GM23338 (cell line): ENCODE measurements at regions not wholly inside any gene's neighbourhood (a gene's known extent, or its start where the extent isn't known, plus 50 kb on each side); places are given as distances from the start of the nearest gene placed in this dataset.

ENCODE experiments used
- CREB1 ChIP-seq: fragments of 250-450 bp; sonication (Bioruptor Pico); IDR thresholded peaks from 2 replicates; pipeline ENCODE4 v1.5.0; 2020; ENCODE audit warnings: low read depth, mild to moderate bottlenecking, moderate library complexity
- EZH2 ChIP-seq: fragments of 200-600 bp; sonication (generic); IDR thresholded peaks from one replicate; pipeline ENCODE4 v1.8.0; 2017; ENCODE audit warnings: antibody characterized with exemption, mild to moderate bottlenecking, low read depth; ENCODE audit not compliant: unreplicated experiment
- EZH2phosphoT487 ChIP-seq: fragments of 200-600 bp; sonication (generic); IDR thresholded peaks from one replicate; pipeline ENCODE4 v1.8.1; 2018; ENCODE audit warnings: antibody characterized with exemption; ENCODE audit not compliant: unreplicated experiment
- JUNB ChIP-seq: IDR thresholded peaks from one replicate; pipeline ENCODE4 v1.6.1; 2016; ENCODE audit warnings: antibody characterized with exemption; ENCODE audit not compliant: unreplicated experiment
- POLR2AphosphoS5 ChIP-seq: IDR thresholded peaks from 2 replicates; pipeline ENCODE4 v1.6.1; 2016; ENCODE audit warnings: antibody characterized with exemption, low read depth
- ZNF331 ChIP-seq: fragments of 250-450 bp; sonication (Bioruptor Pico); IDR thresholded peaks from 2 replicates; pipeline ENCODE4 v1.5.0; 2020; ENCODE audit warnings: low read depth, mild to moderate bottlenecking, moderate library complexity
- TF ChIP-seq, protein P1 (sequence below), 2 experiments: fragments of 200-600 bp in 1 of 2; sonication (generic) in 1 of 2; conservative IDR thresholded peaks; 2 replicates each; pipeline versions ENCODE4 v1.5.1 to v1.6.1; 2016 to 2017; ENCODE audit warnings: antibody characterized with exemption in 2 of 2, low read depth in 2 of 2, mild to moderate bottlenecking in 2 of 2, moderate library complexity in 1 of 2
- TF ChIP-seq, protein P2 (sequence below): IDR thresholded peaks from one replicate; pipeline ENCODE4 v1.6.1; 2018; ENCODE audit warnings: antibody characterized with exemption; ENCODE audit not compliant: unreplicated experiment
- TF ChIP-seq, protein P3 (sequence below): IDR thresholded peaks from 2 replicates; pipeline ENCODE4 v1.6.1; 2016; ENCODE audit warnings: antibody characterized with exemption
- TF ChIP-seq, protein P4 (sequence below): fragments of 250-450 bp; sonication (Bioruptor Pico); IDR thresholded peaks from 2 replicates; pipeline ENCODE4 v1.5.0; 2020; ENCODE audit warnings: mild to moderate bottlenecking, moderate library complexity

DNA sequence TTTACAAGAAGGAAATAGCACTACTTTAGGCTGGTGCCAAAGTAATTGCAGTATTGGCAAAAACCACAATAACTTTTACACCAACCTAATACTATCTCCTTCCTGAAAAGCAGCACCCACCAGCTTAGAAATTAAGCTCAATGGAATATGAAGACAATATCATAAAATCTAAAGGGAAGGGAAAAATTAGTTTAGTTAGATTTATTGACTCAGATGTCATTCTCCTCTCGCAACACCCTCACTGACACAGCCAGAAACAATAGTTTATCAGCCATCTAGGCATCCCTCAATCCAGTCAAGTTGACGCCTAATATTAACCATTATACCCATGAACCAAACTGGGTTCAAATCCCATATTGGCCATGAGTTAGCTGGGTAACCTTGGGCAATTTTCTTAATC lies 820.4 kb upstream of the EPHA5 start:
- TF ChIP-seq, protein P1, sequence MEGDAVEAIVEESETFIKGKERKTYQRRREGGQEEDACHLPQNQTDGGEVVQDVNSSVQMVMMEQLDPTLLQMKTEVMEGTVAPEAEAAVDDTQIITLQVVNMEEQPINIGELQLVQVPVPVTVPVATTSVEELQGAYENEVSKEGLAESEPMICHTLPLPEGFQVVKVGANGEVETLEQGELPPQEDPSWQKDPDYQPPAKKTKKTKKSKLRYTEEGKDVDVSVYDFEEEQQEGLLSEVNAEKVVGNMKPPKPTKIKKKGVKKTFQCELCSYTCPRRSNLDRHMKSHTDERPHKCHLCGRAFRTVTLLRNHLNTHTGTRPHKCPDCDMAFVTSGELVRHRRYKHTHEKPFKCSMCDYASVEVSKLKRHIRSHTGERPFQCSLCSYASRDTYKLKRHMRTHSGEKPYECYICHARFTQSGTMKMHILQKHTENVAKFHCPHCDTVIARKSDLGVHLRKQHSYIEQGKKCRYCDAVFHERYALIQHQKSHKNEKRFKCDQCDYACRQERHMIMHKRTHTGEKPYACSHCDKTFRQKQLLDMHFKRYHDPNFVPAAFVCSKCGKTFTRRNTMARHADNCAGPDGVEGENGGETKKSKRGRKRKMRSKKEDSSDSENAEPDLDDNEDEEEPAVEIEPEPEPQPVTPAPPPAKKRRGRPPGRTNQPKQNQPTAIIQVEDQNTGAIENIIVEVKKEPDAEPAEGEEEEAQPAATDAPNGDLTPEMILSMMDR (conservative IDR thresholded peaks at IDR 0.05; ENCODE audit: low read depth in 2 of 2) = no peak
- no peak for TF ChIP-seq EZH2
- no peak for TF ChIP-seq POLR2AphosphoS5
- no peak for TF ChIP-seq EZH2phosphoT487
- TF ChIP-seq, protein P2, sequence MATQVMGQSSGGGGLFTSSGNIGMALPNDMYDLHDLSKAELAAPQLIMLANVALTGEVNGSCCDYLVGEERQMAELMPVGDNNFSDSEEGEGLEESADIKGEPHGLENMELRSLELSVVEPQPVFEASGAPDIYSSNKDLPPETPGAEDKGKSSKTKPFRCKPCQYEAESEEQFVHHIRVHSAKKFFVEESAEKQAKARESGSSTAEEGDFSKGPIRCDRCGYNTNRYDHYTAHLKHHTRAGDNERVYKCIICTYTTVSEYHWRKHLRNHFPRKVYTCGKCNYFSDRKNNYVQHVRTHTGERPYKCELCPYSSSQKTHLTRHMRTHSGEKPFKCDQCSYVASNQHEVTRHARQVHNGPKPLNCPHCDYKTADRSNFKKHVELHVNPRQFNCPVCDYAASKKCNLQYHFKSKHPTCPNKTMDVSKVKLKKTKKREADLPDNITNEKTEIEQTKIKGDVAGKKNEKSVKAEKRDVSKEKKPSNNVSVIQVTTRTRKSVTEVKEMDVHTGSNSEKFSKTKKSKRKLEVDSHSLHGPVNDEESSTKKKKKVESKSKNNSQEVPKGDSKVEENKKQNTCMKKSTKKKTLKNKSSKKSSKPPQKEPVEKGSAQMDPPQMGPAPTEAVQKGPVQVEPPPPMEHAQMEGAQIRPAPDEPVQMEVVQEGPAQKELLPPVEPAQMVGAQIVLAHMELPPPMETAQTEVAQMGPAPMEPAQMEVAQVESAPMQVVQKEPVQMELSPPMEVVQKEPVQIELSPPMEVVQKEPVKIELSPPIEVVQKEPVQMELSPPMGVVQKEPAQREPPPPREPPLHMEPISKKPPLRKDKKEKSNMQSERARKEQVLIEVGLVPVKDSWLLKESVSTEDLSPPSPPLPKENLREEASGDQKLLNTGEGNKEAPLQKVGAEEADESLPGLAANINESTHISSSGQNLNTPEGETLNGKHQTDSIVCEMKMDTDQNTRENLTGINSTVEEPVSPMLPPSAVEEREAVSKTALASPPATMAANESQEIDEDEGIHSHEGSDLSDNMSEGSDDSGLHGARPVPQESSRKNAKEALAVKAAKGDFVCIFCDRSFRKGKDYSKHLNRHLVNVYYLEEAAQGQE = no peak
- TF ChIP-seq, protein P3, sequence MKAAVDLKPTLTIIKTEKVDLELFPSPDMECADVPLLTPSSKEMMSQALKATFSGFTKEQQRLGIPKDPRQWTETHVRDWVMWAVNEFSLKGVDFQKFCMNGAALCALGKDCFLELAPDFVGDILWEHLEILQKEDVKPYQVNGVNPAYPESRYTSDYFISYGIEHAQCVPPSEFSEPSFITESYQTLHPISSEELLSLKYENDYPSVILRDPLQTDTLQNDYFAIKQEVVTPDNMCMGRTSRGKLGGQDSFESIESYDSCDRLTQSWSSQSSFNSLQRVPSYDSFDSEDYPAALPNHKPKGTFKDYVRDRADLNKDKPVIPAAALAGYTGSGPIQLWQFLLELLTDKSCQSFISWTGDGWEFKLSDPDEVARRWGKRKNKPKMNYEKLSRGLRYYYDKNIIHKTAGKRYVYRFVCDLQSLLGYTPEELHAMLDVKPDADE = no peak
- no peak for TF ChIP-seq JUNB
- no peak for TF ChIP-seq CREB1
- TF ChIP-seq, protein P4, sequence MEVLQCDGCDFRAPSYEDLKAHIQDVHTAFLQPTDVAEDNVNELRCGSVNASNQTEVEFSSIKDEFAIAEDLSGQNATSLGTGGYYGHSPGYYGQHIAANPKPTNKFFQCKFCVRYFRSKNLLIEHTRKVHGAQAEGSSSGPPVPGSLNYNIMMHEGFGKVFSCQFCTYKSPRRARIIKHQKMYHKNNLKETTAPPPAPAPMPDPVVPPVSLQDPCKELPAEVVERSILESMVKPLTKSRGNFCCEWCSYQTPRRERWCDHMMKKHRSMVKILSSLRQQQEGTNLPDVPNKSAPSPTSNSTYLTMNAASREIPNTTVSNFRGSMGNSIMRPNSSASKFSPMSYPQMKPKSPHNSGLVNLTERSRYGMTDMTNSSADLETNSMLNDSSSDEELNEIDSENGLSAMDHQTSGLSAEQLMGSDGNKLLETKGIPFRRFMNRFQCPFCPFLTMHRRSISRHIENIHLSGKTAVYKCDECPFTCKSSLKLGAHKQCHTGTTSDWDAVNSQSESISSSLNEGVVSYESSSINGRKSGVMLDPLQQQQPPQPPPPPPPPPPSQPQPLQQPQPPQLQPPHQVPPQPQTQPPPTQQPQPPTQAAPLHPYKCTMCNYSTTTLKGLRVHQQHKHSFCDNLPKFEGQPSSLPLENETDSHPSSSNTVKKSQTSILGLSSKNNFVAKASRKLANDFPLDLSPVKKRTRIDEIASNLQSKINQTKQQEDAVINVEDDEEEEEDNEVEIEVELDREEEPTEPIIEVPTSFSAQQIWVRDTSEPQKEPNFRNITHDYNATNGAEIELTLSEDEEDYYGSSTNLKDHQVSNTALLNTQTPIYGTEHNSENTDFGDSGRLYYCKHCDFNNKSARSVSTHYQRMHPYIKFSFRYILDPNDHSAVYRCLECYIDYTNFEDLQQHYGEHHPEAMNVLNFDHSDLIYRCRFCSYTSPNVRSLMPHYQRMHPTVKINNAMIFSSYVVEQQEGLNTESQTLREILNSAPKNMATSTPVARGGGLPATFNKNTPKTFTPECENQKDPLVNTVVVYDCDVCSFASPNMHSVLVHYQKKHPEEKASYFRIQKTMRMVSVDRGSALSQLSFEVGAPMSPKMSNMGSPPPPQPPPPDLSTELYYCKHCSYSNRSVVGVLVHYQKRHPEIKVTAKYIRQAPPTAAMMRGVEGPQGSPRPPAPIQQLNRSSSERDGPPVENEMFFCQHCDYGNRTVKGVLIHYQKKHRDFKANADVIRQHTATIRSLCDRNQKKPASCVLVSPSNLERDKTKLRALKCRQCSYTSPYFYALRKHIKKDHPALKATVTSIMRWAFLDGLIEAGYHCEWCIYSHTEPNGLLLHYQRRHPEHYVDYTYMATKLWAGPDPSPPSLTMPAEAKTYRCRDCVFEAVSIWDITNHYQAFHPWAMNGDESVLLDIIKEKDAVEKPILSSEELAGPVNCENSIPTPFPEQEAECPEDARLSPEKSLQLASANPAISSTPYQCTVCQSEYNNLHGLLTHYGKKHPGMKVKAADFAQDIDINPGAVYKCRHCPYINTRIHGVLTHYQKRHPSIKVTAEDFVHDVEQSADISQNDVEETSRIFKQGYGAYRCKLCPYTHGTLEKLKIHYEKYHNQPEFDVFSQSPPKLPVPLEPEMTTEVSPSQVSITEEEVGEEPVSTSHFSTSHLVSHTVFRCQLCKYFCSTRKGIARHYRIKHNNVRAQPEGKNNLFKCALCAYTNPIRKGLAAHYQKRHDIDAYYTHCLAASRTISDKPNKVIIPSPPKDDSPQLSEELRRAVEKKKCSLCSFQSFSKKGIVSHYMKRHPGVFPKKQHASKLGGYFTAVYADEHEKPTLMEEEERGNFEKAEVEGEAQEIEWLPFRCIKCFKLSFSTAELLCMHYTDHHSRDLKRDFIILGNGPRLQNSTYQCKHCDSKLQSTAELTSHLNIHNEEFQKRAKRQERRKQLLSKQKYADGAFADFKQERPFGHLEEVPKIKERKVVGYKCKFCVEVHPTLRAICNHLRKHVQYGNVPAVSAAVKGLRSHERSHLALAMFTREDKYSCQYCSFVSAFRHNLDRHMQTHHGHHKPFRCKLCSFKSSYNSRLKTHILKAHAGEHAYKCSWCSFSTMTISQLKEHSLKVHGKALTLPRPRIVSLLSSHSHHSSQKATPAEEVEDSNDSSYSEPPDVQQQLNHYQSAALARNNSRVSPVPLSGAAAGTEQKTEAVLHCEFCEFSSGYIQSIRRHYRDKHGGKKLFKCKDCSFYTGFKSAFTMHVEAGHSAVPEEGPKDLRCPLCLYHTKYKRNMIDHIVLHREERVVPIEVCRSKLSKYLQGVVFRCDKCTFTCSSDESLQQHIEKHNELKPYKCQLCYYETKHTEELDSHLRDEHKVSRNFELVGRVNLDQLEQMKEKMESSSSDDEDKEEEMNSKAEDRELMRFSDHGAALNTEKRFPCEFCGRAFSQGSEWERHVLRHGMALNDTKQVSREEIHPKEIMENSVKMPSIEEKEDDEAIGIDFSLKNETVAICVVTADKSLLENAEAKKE (CRISPR knock-in tag) = no peak
- TF ChIP-seq ZNF331 (CRISPR knock-in tag) = no peak
